ENCODE measurements at regions not wholly inside any gene's neighbourhood (a gene's known extent, or its start where the extent isn't known, plus 50 kb on each side); places are given as distances from the start of the nearest gene placed in this dataset.

DNA sequence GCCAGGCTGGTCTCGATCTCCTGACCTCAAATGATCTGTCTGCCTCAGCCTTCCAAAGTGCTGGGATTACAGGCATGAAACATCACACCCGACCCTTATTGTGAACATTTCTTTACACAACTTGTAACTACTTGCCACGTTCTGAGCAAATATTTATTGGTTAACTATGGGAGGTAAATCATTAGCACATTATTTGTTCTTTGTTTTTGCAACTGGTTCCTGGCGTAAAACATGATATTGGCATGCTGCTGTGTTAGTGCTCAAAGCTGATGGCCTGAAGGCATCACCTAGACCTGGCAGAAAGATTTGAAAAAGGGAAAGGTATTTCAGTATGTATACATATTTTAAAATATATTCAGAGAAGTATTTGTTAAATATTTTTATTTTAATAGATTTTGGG is 438.3 kb upstream of the PRKX start:
- Mint-ChIP-seq H3K4me1 (ENCODE audit: low read depth) (no peaks in the 10 kb centered on the region), H3K4me3 (no peak overlapping the region), H3K36me3 (no peaks in the 10 kb centered on the region), H3K27ac (no peak overlapping the region), H3K27me3 (no peaks in the 10 kb centered on the region), H3K9me3 (ENCODE audit: low read depth) (no peaks in the 10 kb centered on the region)

DNA sequence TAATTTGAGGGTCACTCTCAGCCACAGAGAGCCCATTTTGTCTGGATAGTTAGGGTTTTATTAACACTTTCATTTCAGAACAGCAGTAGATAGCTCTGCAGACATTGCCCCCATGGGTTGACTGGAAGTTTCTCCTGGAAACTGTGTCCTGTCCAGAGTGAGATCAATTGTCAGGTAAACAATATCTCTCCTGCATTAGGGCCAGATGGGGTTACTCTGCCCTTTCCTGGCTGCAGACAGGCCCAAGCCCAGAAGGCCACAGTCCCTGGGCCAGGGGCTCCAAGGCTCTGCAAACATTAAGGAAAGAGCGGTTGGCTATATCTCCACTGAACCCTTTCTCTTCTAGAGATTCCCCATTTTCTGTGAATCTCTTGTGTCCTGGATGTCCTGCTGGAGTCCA is 436.8 kb upstream of the PRKX start:
- no peak overlapping the region for H3K4me3 Mint-ChIP-seq
- H3K4me1 Mint-ChIP-seq (ENCODE audit: low read depth) = no peaks in the 10 kb centered on the region
- no peaks in the 10 kb centered on the region for H3K9me3 Mint-ChIP-seq (ENCODE audit: low read depth)
- H3K36me3 Mint-ChIP-seq = no peaks in the 10 kb centered on the region
- no peak overlapping the region for H3K27ac Mint-ChIP-seq
- H3K27me3 Mint-ChIP-seq = no peaks in the 10 kb centered on the region

DNA sequence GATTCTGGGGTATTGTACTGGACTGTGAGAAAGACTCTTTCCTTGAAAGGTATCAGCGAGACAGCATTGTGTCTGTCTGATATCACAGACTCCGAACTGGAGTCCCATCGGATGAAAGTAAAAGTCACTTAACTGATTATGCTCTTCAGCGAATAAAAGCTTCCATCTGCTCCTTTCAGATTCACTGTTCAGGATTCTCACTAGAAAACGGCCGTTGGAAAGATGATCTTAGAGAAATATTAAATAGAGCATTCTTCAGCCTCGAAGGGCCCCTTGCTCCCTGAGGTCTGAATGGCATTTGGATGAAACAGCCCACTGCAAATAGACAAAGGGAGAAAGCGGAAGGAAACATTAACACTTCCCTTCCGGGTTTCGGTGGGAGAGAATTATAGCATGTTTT is 416.2 kb upstream of the PRKX start:
- Mint-ChIP-seq H3K4me3 (no peak overlapping the region), H3K4me1 (ENCODE audit: low read depth) (no peaks in the 10 kb centered on the region), H3K27ac (no peak overlapping the region), H3K9me3 (ENCODE audit: low read depth) (peaks cover 4% of the 10 kb centered on the region), H3K36me3 (no peaks in the 10 kb centered on the region), H3K27me3 (no peaks in the 10 kb centered on the region)

DNA sequence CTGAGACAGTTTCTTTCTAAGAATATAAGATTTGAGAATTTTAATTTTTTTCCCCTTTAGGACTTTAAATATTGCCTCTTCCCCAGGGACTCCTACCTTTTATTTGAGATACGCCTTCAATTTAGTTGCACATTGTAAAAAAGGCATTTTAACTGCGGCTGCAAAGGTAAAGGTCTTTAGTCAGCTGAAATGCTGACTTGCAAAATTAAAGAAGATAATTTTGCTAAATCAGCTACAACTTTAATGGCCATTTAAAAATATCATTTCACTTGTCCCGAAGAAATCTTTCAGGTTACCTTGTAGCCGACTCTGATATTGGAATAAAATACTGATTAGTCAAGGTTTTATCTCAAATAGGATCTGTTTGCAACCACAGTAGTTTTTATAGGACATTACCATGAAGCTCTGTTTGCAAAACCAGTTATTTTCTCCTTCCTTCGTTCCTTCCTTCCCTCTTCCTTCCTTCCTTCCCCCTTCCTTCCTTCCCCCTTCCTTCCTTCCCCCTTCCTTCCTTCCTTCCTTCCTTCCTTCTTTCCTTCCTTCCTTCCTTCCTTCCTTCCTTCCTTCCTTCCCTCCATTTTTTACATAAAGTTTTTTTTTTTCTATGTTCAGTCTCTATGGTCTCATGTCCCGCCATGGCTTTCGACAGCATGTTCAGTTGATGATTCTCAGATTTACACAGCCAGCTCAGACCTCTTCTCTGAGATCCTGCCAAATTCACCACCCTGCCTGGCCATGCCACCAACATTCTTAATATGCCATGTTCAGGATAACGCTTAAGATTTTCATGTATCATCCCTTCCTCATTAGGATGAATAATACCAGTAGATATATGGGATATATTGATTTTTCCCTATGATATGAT is 405.4 kb upstream of the PRKX start:
- no peaks in the 10 kb centered on the region for H3K36me3 Mint-ChIP-seq
- H3K4me3 Mint-ChIP-seq = no peak overlapping the region
- no peaks in the 10 kb centered on the region for H3K9me3 Mint-ChIP-seq (ENCODE audit: low read depth)
- H3K4me1 Mint-ChIP-seq (ENCODE audit: low read depth) = no peaks in the 10 kb centered on the region
- H3K27me3 Mint-ChIP-seq = no peaks in the 10 kb centered on the region
- no peak overlapping the region for H3K27ac Mint-ChIP-seq

DNA sequence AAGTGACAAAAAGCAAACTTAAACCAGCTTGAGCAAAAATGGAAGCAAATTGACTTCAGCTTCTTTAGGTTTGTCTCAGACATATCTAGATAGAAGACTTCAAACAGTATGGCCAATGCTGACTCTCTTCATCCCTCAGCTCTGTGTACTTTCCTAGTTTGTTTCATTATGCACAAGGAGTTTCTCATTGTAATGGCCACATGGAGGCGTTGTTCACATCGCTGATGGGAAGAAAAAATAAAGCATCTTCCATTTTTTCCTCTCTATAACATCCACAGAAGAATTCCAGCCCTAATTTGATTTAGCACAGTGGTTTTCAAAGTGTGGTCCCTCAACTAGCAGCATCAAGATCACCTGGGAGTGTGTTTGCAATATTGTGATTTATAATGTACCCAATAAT is 397.5 kb upstream of the PRKX start:
- Mint-ChIP-seq H3K36me3 (no peaks in the 10 kb centered on the region), H3K4me1 (ENCODE audit: low read depth) (no peaks in the 10 kb centered on the region), H3K27ac (no peak overlapping the region), H3K4me3 (no peak overlapping the region), H3K27me3 (no peaks in the 10 kb centered on the region), H3K9me3 (ENCODE audit: low read depth) (no peaks in the 10 kb centered on the region)

DNA sequence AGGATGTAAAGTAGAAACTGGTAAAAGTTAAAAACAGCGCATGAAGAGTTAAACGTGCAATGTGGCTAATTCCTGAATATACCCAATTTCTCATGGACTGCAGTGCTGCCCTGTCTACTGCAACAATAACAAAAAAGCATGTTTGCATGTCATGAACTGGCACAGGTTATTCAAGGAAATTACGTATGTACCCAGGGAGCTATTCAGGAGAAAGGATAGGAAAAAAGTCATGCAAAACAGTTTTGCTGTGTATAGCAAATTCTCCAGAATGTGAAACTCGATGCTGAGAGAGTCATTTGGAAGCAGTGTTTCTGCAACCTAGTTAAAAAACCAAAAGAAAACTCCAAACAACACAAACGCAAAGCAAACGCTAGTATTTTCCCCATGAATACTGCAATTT is 381.5 kb upstream of the PRKX start:
- H3K4me1 Mint-ChIP-seq (ENCODE audit: low read depth) = no peaks in the 10 kb centered on the region
- no peak overlapping the region for H3K27ac Mint-ChIP-seq
- no peaks in the 10 kb centered on the region for H3K9me3 Mint-ChIP-seq (ENCODE audit: low read depth)
- H3K4me3 Mint-ChIP-seq = no peak overlapping the region
- H3K27me3 Mint-ChIP-seq = no peaks in the 10 kb centered on the region
- H3K36me3 Mint-ChIP-seq = no peaks in the 10 kb centered on the region

DNA sequence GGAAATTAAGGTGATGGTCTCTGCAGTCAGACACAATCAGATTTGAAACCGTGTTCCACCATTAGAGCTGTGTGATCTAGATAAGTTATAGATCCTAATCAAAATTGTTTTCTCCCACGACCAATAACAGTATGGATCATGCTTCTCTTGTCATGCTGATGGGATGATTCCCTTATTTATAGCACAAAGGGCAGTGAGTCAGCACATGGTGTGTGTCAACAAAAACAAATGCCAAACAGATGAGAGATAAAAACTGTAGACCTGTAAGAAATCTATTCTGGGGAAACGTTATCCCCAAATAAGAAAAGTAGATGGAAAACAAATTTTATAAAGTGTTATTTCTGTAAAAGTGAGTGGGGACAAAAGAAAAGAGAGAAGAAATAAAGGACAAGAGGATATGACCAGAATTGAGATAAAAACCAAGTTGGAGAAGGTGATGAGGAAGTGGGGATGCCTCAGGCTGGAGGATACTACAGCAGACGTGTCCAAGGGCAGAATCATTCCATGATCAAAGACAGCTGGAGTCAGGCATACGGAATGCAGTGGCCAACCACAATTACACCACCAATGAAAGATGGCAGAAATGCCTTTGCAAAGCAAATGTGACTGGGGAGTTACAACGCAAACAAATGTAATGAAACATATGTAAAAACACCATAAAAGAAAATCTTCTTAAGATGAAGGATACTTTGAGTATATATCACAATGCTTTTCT is 377.8 kb upstream of the PRKX start:
- Mint-ChIP-seq H3K36me3 (no peaks in the 10 kb centered on the region), H3K27ac (no peak overlapping the region), H3K27me3 (no peaks in the 10 kb centered on the region), H3K4me1 (ENCODE audit: low read depth) (no peaks in the 10 kb centered on the region), H3K4me3 (no peak overlapping the region), H3K9me3 (ENCODE audit: low read depth) (no peaks in the 10 kb centered on the region)

DNA sequence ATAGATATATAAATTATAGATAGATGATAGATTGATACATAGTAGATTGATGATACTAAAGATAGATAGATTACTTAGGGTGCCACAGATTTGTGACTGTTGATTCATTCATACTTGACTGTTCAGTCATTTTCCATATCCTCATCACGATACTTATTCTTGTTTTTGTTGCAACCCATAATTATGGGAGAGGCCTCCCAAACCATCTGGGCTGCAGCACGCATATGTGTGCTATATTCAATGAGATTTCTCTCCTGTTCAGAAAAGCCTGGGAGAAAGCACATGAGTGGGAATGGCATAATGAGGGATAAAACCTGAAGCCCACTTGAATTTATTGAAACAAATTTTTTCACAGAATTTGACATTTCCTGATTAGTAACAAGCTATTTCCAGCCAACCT is 346.4 kb upstream of the PRKX start:
- H3K27me3 Mint-ChIP-seq = no peaks in the 10 kb centered on the region
- peaks cover 4% of the 10 kb centered on the region for H3K9me3 Mint-ChIP-seq (ENCODE audit: low read depth)
- H3K36me3 Mint-ChIP-seq = no peaks in the 10 kb centered on the region
- H3K4me3 Mint-ChIP-seq = no peak overlapping the region
- H3K4me1 Mint-ChIP-seq (ENCODE audit: low read depth) = no peaks in the 10 kb centered on the region
- H3K27ac Mint-ChIP-seq = no peak overlapping the region

DNA sequence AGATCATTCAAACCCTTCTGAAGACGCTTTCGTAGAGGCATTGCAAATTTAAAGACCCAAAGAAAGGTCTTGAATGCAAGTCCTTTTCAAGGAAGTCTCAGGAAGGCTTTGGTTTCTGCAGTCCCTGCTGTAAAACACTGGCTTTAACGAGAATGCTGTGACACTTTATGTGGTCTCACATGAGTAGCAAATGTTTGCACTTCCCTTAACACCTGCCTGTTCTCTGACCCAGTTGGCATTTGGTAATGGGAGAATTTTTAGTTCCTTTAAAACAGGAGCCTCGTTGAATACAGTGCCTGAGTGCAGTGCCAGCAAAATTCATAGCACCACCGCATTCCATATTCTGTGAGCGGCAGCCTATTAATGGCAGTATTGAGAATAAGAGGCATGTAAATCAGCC is 330.5 kb upstream of the PRKX start:
- Mint-ChIP-seq H3K4me1 (ENCODE audit: low read depth) (no peaks in the 10 kb centered on the region), H3K36me3 (no peaks in the 10 kb centered on the region), H3K27me3 (no peaks in the 10 kb centered on the region), H3K27ac (no peak overlapping the region), H3K9me3 (ENCODE audit: low read depth) (no peaks in the 10 kb centered on the region), H3K4me3 (no peak overlapping the region)

DNA sequence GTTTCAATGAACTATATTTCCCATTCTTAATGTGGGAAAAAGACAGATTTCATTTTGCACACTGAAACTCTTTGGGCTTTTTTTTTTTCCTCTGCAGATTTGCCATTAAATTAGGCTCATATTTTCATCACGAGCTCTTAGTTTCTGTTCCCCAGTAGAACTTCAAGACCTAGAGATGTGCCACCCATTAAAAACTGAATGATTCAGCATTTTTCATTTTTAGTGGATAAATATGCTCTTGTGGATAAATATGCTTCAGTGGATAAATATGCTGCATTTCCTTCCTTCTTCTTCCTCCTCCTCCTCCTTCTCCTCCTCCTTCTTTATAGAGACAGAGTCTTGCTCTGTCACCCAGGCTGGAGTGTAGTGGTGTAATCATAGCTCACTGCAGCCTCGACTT is 322.4 kb upstream of the PRKX start:
- Mint-ChIP-seq H3K4me3 (no peak overlapping the region), H3K27me3 (no peaks in the 10 kb centered on the region), H3K36me3 (no peaks in the 10 kb centered on the region), H3K4me1 (ENCODE audit: low read depth) (no peaks in the 10 kb centered on the region), H3K27ac (no peak overlapping the region), H3K9me3 (ENCODE audit: low read depth) (no peaks in the 10 kb centered on the region)

DNA sequence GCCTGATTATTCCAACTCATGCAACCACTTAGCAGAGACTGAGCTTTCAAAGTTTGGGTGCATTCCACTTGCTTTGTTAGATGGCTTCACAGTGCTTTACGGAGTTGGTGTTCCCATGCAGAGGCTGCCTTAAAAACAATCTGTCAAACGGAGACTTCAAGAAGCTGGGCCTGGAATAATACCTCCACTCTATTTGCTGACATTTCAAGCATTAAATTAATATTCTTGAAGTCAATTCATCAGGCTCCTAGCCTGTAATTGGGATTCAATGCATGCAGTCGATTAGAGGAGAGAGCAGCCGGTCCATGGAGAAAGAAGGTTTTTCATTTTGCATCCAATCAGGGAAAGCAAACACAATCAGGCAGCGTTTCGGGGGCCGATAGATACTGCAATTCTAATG is 314.7 kb upstream of the PRKX start:
- Mint-ChIP-seq H3K4me3 (no peak overlapping the region), H3K27ac (no peak overlapping the region), H3K36me3 (no peaks in the 10 kb centered on the region), H3K27me3 (peaks cover 1% of the 10 kb centered on the region), H3K9me3 (ENCODE audit: low read depth) (no peaks in the 10 kb centered on the region), H3K4me1 (ENCODE audit: low read depth) (no peaks in the 10 kb centered on the region)

DNA sequence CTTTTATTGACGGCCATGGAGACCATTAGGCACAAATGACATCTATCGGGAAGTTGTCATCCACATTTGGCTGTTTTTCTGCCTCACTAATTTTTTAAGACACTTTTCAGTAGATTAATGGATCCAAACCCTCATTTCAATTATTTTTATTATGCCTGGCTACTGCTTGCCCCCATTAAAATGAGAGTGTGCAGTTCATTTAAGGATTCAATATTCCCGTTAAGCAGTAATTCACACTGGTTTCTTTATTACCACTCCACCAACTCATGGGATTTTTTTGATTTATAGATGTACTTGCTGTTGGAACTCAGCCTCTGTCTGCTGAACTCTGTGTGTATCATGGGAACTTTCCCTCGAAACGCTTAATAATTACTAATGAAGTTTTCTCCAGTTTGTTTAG is 291.8 kb upstream of the PRKX start:
- H3K4me3 Mint-ChIP-seq = no peak overlapping the region
- H3K27ac Mint-ChIP-seq = no peak overlapping the region
- no peaks in the 10 kb centered on the region for H3K27me3 Mint-ChIP-seq
- no peaks in the 10 kb centered on the region for H3K4me1 Mint-ChIP-seq (ENCODE audit: low read depth)
- no peaks in the 10 kb centered on the region for H3K36me3 Mint-ChIP-seq
- H3K9me3 Mint-ChIP-seq (ENCODE audit: low read depth) = no peaks in the 10 kb centered on the region

DNA sequence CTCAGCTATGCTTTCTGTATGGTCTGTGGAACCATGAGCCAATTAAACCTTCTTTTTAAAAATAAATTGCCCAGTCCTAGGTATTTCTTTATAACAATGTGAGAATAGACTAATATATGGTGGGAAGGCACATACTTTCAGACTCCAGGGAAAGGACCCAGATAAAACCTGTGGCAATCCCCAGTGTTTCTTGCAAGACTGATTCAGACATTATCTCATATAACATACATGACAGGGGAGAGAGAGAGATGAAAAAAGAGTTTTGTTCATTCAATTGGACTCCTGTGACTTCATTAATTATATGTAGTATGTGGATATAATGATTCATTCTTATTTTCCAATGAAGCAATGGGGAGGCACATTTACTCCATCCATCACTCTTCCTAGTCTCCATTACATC is 291.4 kb upstream of the PRKX start:
- no peaks in the 10 kb centered on the region for H3K27me3 Mint-ChIP-seq
- H3K27ac Mint-ChIP-seq = no peak overlapping the region
- H3K36me3 Mint-ChIP-seq = no peaks in the 10 kb centered on the region
- H3K9me3 Mint-ChIP-seq (ENCODE audit: low read depth) = no peaks in the 10 kb centered on the region
- H3K4me3 Mint-ChIP-seq = no peak overlapping the region
- H3K4me1 Mint-ChIP-seq (ENCODE audit: low read depth) = no peaks in the 10 kb centered on the region

DNA sequence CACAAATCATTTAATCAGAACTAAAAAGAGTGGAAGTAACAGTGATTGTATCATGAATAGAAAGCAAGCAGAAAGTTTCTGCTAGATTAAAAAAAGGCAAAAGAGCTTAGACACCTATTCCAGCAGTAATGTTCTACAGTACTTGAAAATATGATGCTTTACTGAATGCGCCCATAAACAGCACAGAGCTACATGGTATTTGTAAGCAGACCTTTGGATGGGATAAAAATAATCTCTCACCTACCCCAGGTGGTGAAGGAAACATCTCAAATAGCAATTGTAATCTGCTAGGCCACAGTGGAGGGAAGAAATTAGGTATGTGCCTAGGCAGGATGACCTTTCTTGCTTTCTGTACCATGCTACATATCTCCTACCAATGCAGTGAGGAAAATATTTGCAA is 280.9 kb upstream of the PRKX start:
- H3K9me3 Mint-ChIP-seq (ENCODE audit: low read depth) = no peaks in the 10 kb centered on the region
- H3K4me1 Mint-ChIP-seq (ENCODE audit: low read depth) = no peaks in the 10 kb centered on the region
- no peak overlapping the region for H3K4me3 Mint-ChIP-seq
- no peaks in the 10 kb centered on the region for H3K27me3 Mint-ChIP-seq
- no peaks in the 10 kb centered on the region for H3K36me3 Mint-ChIP-seq
- no peak overlapping the region for H3K27ac Mint-ChIP-seq

DNA sequence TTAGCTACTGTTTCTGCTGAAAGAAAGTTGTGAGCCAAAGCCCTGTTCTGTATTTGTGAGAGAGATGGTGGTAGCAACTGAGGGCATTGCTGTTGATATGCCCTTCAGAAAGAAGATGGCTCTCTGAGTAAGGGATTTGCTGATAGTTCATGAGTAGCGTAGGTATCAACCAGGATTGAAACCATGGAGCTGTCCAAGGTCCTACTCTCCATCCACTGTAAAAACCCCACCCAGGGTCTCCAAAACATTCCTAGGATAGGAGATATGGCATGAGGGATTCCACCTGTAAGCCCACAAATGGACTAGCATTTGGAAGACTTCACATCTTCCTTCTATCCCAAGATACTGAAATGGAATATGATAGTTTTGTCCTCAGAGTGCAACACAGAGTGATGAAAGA is 277.1 kb upstream of the PRKX start:
- Mint-ChIP-seq H3K27ac (no peak overlapping the region), H3K27me3 (no peaks in the 10 kb centered on the region), H3K4me1 (ENCODE audit: low read depth) (no peaks in the 10 kb centered on the region), H3K9me3 (ENCODE audit: low read depth) (no peaks in the 10 kb centered on the region), H3K36me3 (no peaks in the 10 kb centered on the region), H3K4me3 (no peak overlapping the region)
